ENCODE measurements at regions not wholly inside any gene's neighbourhood (a gene's known extent, or its start where the extent isn't known, plus 50 kb on each side); places are given as distances from the start of the nearest gene placed in this dataset.
"Not testable (repeated sequence)": the region's sequence is repeated elsewhere in the genome, so short reads cannot be mapped to it uniquely, and the experiment has no call there.

DNA sequence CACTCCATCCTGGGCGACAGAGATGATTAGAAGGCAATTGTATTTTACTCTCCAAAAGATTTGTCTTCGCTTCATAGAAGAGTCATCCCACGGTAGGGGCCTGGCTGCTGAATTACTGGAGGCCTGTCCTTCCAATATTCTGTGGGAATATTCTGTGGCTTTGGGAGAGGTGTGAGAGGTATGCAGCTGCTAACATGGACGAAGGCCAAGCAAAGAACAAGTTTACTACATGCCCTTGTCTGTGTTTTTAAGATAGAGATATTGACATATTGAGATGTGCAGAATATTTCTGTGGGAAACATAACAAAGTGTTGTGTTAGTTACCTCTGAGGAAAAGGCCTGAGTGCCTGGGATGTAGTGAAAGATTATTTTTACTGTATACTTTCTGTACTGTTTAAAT is 71.8 kb upstream of the SMIM15 start:
- TF ChIP-seq EZH2phosphoT487 (IDR thresholded peaks at IDR 0.05; ENCODE audit: borderline replicate concordance) = no peak
- TF ChIP-seq, protein P1, sequence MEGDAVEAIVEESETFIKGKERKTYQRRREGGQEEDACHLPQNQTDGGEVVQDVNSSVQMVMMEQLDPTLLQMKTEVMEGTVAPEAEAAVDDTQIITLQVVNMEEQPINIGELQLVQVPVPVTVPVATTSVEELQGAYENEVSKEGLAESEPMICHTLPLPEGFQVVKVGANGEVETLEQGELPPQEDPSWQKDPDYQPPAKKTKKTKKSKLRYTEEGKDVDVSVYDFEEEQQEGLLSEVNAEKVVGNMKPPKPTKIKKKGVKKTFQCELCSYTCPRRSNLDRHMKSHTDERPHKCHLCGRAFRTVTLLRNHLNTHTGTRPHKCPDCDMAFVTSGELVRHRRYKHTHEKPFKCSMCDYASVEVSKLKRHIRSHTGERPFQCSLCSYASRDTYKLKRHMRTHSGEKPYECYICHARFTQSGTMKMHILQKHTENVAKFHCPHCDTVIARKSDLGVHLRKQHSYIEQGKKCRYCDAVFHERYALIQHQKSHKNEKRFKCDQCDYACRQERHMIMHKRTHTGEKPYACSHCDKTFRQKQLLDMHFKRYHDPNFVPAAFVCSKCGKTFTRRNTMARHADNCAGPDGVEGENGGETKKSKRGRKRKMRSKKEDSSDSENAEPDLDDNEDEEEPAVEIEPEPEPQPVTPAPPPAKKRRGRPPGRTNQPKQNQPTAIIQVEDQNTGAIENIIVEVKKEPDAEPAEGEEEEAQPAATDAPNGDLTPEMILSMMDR (conservative IDR thresholded peaks at IDR 0.05; ENCODE audit: low read length) = no peak
- no peaks in the 10 kb centered on the region for H3K36me3 ChIP-seq (ENCODE audit: insufficient read depth, low read length)
- no peaks in the 10 kb centered on the region for H3F3A ChIP-seq (ENCODE audit: low read depth)
- no peaks in the 10 kb centered on the region for H3K9me2 ChIP-seq (replicated peaks; ENCODE audit: low read depth, low read length)
- H3K79me2 ChIP-seq (ENCODE audit: insufficient read depth, low read length) = no peaks in the 10 kb centered on the region
- H3K27me3 ChIP-seq (ENCODE audit: insufficient read depth, low read length, poor library complexity, severe bottlenecking) = no peaks in the 10 kb centered on the region
- no peaks in the 10 kb centered on the region for H4K20me1 ChIP-seq (ENCODE audit: insufficient read depth, low read length, poor library complexity, severe bottlenecking)
- H2AFZ ChIP-seq (ENCODE audit: low read length) = no peak overlapping the region; the same call in 1 of the 2 replicates
- H3K9ac ChIP-seq (ENCODE audit: low read depth, low read length, poor library complexity, severe bottlenecking) = no peak overlapping the region
- no peak overlapping the region for H3K4me3 ChIP-seq (ENCODE audit: low read length, poor library complexity, severe bottlenecking)
- H3K9me3 ChIP-seq (ENCODE audit: insufficient read depth, low read depth, low read length) = no peaks in the 10 kb centered on the region
- H3K4me2 ChIP-seq (ENCODE audit: low read depth, low read length, poor library complexity, severe bottlenecking) = no peak overlapping the region
- no peaks in the 10 kb centered on the region for H3K4me1 ChIP-seq (ENCODE audit: insufficient read depth, low read length, poor library complexity, severe bottlenecking)

DNA sequence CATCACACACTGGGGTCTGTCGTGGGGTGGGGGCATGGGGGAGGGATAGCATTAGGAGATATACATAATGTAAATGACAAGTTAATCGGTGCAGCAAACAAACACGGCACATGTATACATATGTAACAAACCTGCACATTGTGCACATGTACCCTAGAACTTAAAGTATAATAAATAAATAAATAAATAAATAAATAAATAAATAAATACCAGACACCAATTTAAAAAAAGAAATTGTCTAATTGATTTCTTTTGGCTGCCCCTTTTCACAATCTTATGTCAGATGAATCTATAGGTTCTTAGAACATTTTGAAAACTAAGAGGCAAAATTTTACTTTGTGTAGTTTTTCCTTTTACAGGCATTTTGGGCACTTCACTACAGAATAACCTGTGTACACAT is 74.4 kb upstream of the SMIM15 start:
- H3K36me3 ChIP-seq (ENCODE audit: insufficient read depth, low read length); H3K9me3 ChIP-seq (ENCODE audit: insufficient read depth, low read depth, low read length); H3K4me3 ChIP-seq (ENCODE audit: low read length, poor library complexity, severe bottlenecking); H2AFZ ChIP-seq (ENCODE audit: low read length); H4K20me1 ChIP-seq (ENCODE audit: insufficient read depth, low read length, poor library complexity, severe bottlenecking); H3K4me1 ChIP-seq (ENCODE audit: insufficient read depth, low read length, poor library complexity, severe bottlenecking); H3K9me2 ChIP-seq (replicated peaks; ENCODE audit: low read depth, low read length); H3F3A ChIP-seq (ENCODE audit: low read depth); H3K4me2 ChIP-seq (ENCODE audit: low read depth, low read length, poor library complexity, severe bottlenecking); H3K79me2 ChIP-seq (ENCODE audit: insufficient read depth, low read length); H3K27me3 ChIP-seq (ENCODE audit: insufficient read depth, low read length, poor library complexity, severe bottlenecking); H3K9ac ChIP-seq (ENCODE audit: low read depth, low read length, poor library complexity, severe bottlenecking): not testable (repeated sequence)

DNA sequence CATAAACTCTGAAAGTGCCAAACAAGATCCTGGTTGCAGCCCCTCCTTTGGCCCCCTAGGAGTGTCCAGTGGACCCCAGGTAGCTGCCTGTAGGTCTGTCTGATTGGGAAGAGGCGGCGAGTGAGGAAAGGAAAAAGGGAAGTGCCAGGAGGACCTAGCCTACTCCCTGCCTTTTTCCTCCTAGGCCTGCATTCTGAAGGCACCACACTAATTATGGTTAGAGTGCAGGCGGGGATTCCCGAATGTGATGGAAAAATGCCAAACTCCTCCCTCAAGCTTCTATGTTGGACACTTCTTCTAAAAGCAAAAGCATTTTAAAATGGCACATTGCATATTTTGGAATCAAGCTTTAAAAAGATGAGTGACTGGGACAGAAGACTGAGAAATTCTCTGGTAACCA is 83.2 kb upstream of the SMIM15 start:
- no peaks in the 10 kb centered on the region for H3K36me3 ChIP-seq (ENCODE audit: insufficient read depth, low read length)
- H3K4me2 ChIP-seq (ENCODE audit: low read depth, low read length, poor library complexity, severe bottlenecking) = no peak overlapping the region
- no peaks in the 10 kb centered on the region for H3K79me2 ChIP-seq (ENCODE audit: insufficient read depth, low read length)
- H3K9me3 ChIP-seq (ENCODE audit: insufficient read depth, low read depth, low read length) = no peaks in the 10 kb centered on the region
- H3K4me3 ChIP-seq (ENCODE audit: low read length, poor library complexity, severe bottlenecking) = no peak overlapping the region
- no peaks in the 10 kb centered on the region for H3F3A ChIP-seq (ENCODE audit: low read depth)
- no peaks in the 10 kb centered on the region for H3K9me2 ChIP-seq (replicated peaks; ENCODE audit: low read depth, low read length)
- H2AFZ ChIP-seq (ENCODE audit: low read length) = no peak overlapping the region
- H3K9ac ChIP-seq (ENCODE audit: low read depth, low read length, poor library complexity, severe bottlenecking) = no peak overlapping the region
- H3K4me1 ChIP-seq (ENCODE audit: insufficient read depth, low read length, poor library complexity, severe bottlenecking) = no peaks in the 10 kb centered on the region
- no peaks in the 10 kb centered on the region for H3K27me3 ChIP-seq (ENCODE audit: insufficient read depth, low read length, poor library complexity, severe bottlenecking)
- no peaks in the 10 kb centered on the region for H4K20me1 ChIP-seq (ENCODE audit: insufficient read depth, low read length, poor library complexity, severe bottlenecking)
- TF ChIP-seq EZH2phosphoT487 (IDR thresholded peaks at IDR 0.05; ENCODE audit: borderline replicate concordance) = no peak
- TF ChIP-seq, protein P1 (conservative IDR thresholded peaks at IDR 0.05; ENCODE audit: low read length) = no peak

DNA sequence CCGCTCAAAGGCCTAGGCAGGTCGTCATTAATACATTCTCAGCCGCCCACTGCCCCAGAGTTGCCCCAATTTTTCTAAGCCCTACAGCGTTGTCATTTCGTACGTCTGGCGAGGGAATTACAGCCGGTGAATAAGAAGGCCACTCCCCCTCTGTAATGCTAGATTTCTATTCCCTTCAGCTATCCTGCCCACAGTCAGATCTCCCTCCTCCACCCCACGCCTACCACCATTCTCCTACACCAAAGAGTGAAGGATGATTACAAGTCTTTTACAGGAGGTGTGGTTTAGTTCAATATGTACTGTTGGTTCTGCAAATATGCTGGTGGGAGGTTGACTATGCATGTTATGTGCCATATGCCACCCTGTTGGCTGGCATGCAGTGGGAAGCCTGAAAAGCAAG is 83.7 kb upstream of the SMIM15 start:
- no peaks in the 10 kb centered on the region for H3K4me1 ChIP-seq (ENCODE audit: insufficient read depth, low read length, poor library complexity, severe bottlenecking)
- TF ChIP-seq EZH2phosphoT487 (IDR thresholded peaks at IDR 0.05; ENCODE audit: borderline replicate concordance) = no peak
- TF ChIP-seq, protein P1 (conservative IDR thresholded peaks at IDR 0.05; ENCODE audit: low read length) = no peak
- H3K4me2 ChIP-seq (ENCODE audit: low read depth, low read length, poor library complexity, severe bottlenecking) = no peak overlapping the region
- no peaks in the 10 kb centered on the region for H3F3A ChIP-seq (ENCODE audit: low read depth)
- no peaks in the 10 kb centered on the region for H3K9me2 ChIP-seq (replicated peaks; ENCODE audit: low read depth, low read length)
- H2AFZ ChIP-seq (ENCODE audit: low read length) = no peak overlapping the region
- H4K20me1 ChIP-seq (ENCODE audit: insufficient read depth, low read length, poor library complexity, severe bottlenecking) = no peaks in the 10 kb centered on the region
- no peaks in the 10 kb centered on the region for H3K79me2 ChIP-seq (ENCODE audit: insufficient read depth, low read length)
- no peaks in the 10 kb centered on the region for H3K36me3 ChIP-seq (ENCODE audit: insufficient read depth, low read length)
- H3K9me3 ChIP-seq (ENCODE audit: insufficient read depth, low read depth, low read length) = no peaks in the 10 kb centered on the region
- no peaks in the 10 kb centered on the region for H3K27me3 ChIP-seq (ENCODE audit: insufficient read depth, low read length, poor library complexity, severe bottlenecking)
- H3K9ac ChIP-seq (ENCODE audit: low read depth, low read length, poor library complexity, severe bottlenecking) = no peak overlapping the region
- no peak overlapping the region for H3K4me3 ChIP-seq (ENCODE audit: low read length, poor library complexity, severe bottlenecking)
